Mesothelial cell of epicardium (in vitro differentiated cells): ENCODE measurements at regions not wholly inside any gene's neighbourhood (a gene's known extent, or its start where the extent isn't known, plus 50 kb on each side); places are given as distances from the start of the nearest gene placed in this dataset.

Source experiments
- DNase-seq, 2 experiments: peaks; one replicate each; pipeline ENCODE4 v3.0.0; 2021; ENCODE audit warnings: low spot score in 2 of 2; ENCODE audit not compliant: unreplicated experiment in 2 of 2
- H3K27ac Mint-ChIP-seq: 2 replicates; pipeline ENCODE4 v1.8.0; 2021; ENCODE audit warnings: mixed read lengths
- H3K27me3 Mint-ChIP-seq: 2 replicates; pipeline ENCODE4 v1.8.0; 2021; ENCODE audit warnings: low read depth, mixed read lengths
- H3K36me3 Mint-ChIP-seq: 2 replicates; pipeline ENCODE4 v1.8.0; 2021; ENCODE audit warnings: mixed read lengths
- H3K4me1 Mint-ChIP-seq: 2 replicates; pipeline ENCODE4 v1.8.0; 2021; ENCODE audit warnings: mixed read lengths
- H3K4me3 Mint-ChIP-seq: 2 replicates; pipeline ENCODE4 v1.8.0; 2021; ENCODE audit warnings: mild to moderate bottlenecking, moderate library complexity, mixed read lengths
- H3K9me3 Mint-ChIP-seq: 2 replicates; pipeline ENCODE4 v1.8.0; 2021; ENCODE audit warnings: mixed read lengths
- TF ChIP-seq, protein P1 (sequence below): fragments of 200-600 bp; sonication (generic); IDR thresholded peaks from one replicate; pipeline ENCODE4 v1.5.0; 2021; ENCODE audit warnings: antibody characterized with exemption; ENCODE audit not compliant: unreplicated experiment

DNA sequence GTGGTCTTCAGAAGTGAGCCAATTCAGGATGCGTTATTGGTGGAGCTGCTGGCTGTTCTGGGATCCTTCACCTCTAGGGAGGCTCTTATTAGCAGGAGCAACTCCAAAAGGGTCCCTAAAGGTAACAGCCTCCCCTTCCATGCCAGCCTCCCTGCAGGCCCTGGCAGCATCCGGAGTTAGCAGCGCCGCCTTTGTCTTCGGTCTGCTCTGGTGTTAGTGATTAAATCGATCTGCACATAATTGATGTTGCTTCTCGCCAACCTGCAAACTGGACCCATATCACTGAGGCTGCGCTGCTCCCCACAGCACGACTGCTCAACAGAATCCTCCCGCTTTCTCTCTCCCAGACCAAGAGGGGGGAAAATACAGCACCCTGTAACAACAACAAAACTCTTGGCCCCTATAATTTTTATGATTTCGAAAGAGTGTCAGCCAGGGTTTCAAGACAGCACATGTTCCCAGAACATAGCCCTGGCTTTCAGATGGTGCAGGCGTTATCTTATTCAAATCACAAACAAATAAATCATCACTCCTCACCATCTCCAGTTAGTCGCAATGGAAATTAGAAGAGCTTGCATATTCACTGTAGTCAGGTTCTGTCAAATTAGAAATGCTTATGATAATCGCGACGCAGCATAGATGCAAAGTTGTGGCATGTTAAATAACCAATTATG is 76.0 kb downstream of the IRX3 start:
- Mint-ChIP-seq H3K27me3 (peaks cover 7% of the 10 kb centered on the region), H3K36me3 (no peaks in the 10 kb centered on the region), H3K4me1 (peaks cover 19% of the 10 kb centered on the region), H3K4me3 (no peak overlapping the region), H3K9me3 (no peaks in the 10 kb centered on the region), H3K27ac (no peak overlapping the region)
- TF ChIP-seq, protein P1, sequence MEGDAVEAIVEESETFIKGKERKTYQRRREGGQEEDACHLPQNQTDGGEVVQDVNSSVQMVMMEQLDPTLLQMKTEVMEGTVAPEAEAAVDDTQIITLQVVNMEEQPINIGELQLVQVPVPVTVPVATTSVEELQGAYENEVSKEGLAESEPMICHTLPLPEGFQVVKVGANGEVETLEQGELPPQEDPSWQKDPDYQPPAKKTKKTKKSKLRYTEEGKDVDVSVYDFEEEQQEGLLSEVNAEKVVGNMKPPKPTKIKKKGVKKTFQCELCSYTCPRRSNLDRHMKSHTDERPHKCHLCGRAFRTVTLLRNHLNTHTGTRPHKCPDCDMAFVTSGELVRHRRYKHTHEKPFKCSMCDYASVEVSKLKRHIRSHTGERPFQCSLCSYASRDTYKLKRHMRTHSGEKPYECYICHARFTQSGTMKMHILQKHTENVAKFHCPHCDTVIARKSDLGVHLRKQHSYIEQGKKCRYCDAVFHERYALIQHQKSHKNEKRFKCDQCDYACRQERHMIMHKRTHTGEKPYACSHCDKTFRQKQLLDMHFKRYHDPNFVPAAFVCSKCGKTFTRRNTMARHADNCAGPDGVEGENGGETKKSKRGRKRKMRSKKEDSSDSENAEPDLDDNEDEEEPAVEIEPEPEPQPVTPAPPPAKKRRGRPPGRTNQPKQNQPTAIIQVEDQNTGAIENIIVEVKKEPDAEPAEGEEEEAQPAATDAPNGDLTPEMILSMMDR = no peak
- DNase-seq = no peak

DNA sequence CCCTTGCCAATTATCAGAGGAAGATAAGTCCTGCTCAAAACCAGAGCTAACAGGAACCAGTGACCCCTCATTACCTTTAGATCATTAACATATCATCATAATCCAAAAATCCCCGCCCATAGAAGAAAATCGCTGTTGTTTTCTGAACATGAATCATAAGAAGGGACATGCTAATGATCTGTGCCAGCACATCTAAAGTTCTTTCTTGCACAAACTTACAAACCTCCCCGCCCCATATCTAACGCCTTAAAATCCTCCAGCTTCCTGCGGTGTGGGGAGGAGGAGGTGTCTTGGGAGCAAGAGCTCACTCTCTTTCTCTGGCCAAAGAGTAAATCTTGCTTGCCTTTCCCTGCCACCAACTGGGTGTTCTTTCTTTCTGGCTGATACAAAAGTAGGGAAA is 78.3 kb downstream of the IRX3 start:
- Mint-ChIP-seq H3K36me3 (no peaks in the 10 kb centered on the region), H3K4me1 (peaks cover 24% of the 10 kb centered on the region), H3K9me3 (no peaks in the 10 kb centered on the region), H3K27ac (no peak overlapping the region), H3K4me3 (no peak overlapping the region), H3K27me3 (peaks cover 10% of the 10 kb centered on the region)
- DNase-seq = no peak
- TF ChIP-seq, protein P1 = no peak

DNA sequence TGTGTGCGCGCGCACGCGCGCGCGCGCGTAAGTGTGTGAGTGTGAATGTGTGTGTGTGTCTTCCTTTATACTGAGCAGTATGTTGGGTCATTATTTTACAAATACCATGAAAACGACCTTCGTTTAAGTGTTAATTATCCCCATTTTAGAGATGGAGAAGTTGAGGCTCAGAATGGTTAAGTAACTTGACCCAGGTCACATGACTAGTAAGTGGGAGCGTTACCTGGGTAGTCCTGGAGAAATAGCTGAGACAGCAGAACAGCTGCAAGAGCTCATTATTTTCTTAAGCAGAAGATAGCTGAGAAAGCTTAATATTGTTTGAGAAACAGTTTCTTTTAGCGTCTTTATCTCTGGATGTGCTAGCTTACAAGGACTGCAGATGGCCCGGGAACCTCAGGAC is 78.8 kb downstream of the IRX3 start:
- Mint-ChIP-seq H3K9me3 (no peaks in the 10 kb centered on the region), H3K27me3 (peaks cover 8% of the 10 kb centered on the region), H3K36me3 (no peaks in the 10 kb centered on the region), H3K4me3 (no peak overlapping the region), H3K27ac (no peak overlapping the region), H3K4me1 (peaks cover 24% of the 10 kb centered on the region)
- TF ChIP-seq, protein P1 = no peak
- no peak for DNase-seq

DNA sequence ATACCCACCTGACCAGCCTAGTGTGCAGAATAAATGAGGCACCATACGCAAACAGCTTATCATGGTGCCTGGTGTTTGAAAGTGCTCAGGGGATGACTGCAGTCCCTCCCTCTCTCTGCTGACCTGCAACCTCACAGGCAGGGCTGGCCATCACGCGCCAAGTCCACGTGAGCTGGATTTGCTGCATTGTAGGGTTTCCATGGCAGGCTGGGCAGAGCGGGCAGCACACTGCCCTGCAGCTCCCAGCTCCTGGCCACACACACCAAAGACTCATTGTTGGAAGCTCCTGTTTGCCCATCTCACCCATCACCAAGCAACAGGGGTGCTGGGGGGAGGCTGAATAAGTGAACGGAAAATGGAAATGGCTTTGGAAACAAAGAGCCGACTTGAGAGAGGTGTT is 81.8 kb downstream of the IRX3 start:
- no peaks in the 10 kb centered on the region for H3K9me3 Mint-ChIP-seq
- H3K27ac Mint-ChIP-seq = no peak overlapping the region
- peaks cover 6% of the 10 kb centered on the region for H3K27me3 Mint-ChIP-seq
- H3K4me3 Mint-ChIP-seq = no peak overlapping the region
- H3K4me1 Mint-ChIP-seq = peaks cover 15% of the 10 kb centered on the region
- TF ChIP-seq, protein P1 = no peak
- DNase-seq = no peak
- no peaks in the 10 kb centered on the region for H3K36me3 Mint-ChIP-seq

DNA sequence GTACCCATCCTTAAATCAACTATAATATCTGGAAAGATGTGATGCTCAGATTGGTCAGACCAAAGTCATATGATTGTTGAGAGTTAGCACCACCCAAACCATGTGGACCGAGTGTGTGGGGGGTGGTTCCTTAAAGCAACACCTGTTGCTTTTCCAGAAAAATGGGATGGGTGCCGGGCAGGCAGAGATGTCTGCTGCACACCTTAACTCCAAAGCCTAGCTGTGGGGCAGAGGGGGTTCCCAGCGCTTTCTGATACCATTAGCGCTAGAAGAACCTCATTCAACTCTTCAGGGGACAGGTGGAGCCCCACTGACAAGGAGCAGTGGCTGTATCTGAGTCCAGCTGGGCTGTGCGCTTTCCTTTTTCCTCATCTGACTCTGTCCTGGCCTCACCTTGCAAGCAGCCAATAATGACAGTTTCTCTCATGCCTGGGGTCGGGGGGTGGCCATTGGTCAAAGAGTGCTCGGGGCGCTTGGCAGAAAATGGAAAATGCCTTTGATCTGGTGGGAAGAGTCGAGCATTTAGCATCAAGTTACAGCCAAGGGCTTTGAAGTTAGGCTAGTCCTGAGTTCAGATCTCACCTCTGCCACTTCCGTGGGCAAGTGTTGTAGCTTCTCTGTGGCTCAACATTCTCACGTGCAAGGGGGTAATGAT is 82.6 kb downstream of the IRX3 start:
- Mint-ChIP-seq H3K36me3 (no peaks in the 10 kb centered on the region), H3K4me1 (peaks cover 21% of the 10 kb centered on the region), H3K27me3 (peaks cover 6% of the 10 kb centered on the region)

More for the DNA sequence above, 82.6 kb downstream of the IRX3 start:
- no peaks in the 10 kb centered on the region for H3K9me3 Mint-ChIP-seq
- no peak overlapping the region for H3K27ac Mint-ChIP-seq
- TF ChIP-seq, protein P1 = no peak
- H3K4me3 Mint-ChIP-seq = no peak overlapping the region
- no peak for DNase-seq
